Endothelial cell of umbilical vein (primary cell): ENCODE measurements at regions not wholly inside any gene's neighbourhood (a gene's known extent, or its start where the extent isn't known, plus 50 kb on each side); places are given as distances from the start of the nearest gene placed in this dataset.

Experiments
- BruUV-seq: library from RNA; stranded (reverse); fragments of 400-500 nt; replicated peaks from 2 replicates; lab custom pipeline; 2021; lab: Mats Ljungman, UMichigan
- CTCF ChIA-PET: fragments of 300-600, 350-600 bp; sonication (Branson Sonifier 250); formaldehyde crosslinking; loops from one replicate; lab custom pipeline; 2021; ENCODE audit warnings: antibody characterized with exemption, inconsistent platforms; lab: Charles Lee
- POLR2A ChIA-PET: fragments of 300-600, 350-600 bp; sonication (Branson Sonifier 250); formaldehyde crosslinking; loops from one replicate; lab custom pipeline; 2021; ENCODE audit warnings: antibody characterized with exemption, inconsistent platforms; lab: Charles Lee
- DNase-seq: peaks from one replicate; pipeline ENCODE4 v3.0.0-alpha.2; 2011; ENCODE audit warnings: low read depth, low spot score
- FAIRE-seq: peaks from 2 replicates; lab custom pipeline; 2011; peaks lifted over from hg19 to GRCh38; lab: Jason Lieb, UNC
- H2AFZ ChIP-seq: 2 replicates; pipeline ENCODE4 v1.6.0; 2012; ENCODE audit warnings: low read depth, low read length, control low read depth, inconsistent platforms
- H3K27ac ChIP-seq: 2 replicates; pipeline ENCODE4 v1.5.1; 2011; ENCODE audit warnings: low read depth, mild to moderate bottlenecking, control low read depth, low read length, moderate library complexity; ENCODE audit not compliant: insufficient read depth
- H3K27me3 ChIP-seq, 2 experiments: 2 replicates each; pipeline versions ENCODE4 v1.6.0 to v1.6.1; 2011; ENCODE audit warnings: low read length in 2 of 2, mixed read lengths in 1 of 2; ENCODE audit not compliant: control insufficient read depth in 2 of 2, insufficient read depth in 2 of 2
- H3K36me3 ChIP-seq, 2 experiments: 2 replicates in 1 of 2; 3 replicates in 1 of 2; pipeline ENCODE4 v1.5.1; 2011; ENCODE audit warnings: low read length in 2 of 2, mild to moderate bottlenecking in 1 of 2, moderate library complexity in 1 of 2; ENCODE audit not compliant: control insufficient read depth in 2 of 2, insufficient read depth in 2 of 2; ENCODE audit errors: extremely low read depth in 1 of 2
- H3K4me1 ChIP-seq: 3 replicates; pipeline ENCODE4 v1.5.1; 2011; ENCODE audit warnings: mild to moderate bottlenecking, low read length; ENCODE audit not compliant: control insufficient read depth, insufficient read depth; ENCODE audit errors: extremely low read depth
- H3K4me2 ChIP-seq: 2 replicates; pipeline ENCODE4 v1.6.1; 2011; ENCODE audit warnings: low read length, control low read depth, mixed read lengths; ENCODE audit not compliant: insufficient read depth
- H3K4me3 ChIP-seq, 3 experiments: fragments of 200-600 bp in 1 of 3; sonication (generic), shearing (Covaris generic) in 1 of 3; replicated peaks in 1 of 3; 2 replicates each; pipeline ENCODE4 v1.5.1; 2011 to 2016; ENCODE audit warnings: control low read depth in 3 of 3, low read length in 3 of 3, mild to moderate bottlenecking in 2 of 3, inconsistent platforms in 1 of 3, low read depth in 1 of 3, moderate library complexity in 1 of 3; ENCODE audit not compliant: insufficient read depth in 1 of 3
- H3K79me2 ChIP-seq: 2 replicates; pipeline ENCODE4 v1.6.0; 2012; ENCODE audit warnings: low read length, inconsistent platforms; ENCODE audit not compliant: control insufficient read depth, insufficient read depth
- H3K9ac ChIP-seq: replicated peaks from 2 replicates; pipeline ENCODE3; 2011; ENCODE audit warnings: low read length, control low read depth; ENCODE audit not compliant: insufficient read depth; ENCODE audit errors: extremely low read depth
- H3K9me1 ChIP-seq: replicated peaks from 3 replicates; pipeline ENCODE4 v1.6.0; 2011; ENCODE audit warnings: mild to moderate bottlenecking, low read length; ENCODE audit not compliant: control insufficient read depth, insufficient read depth; ENCODE audit errors: extremely low read depth
- H3K9me3 ChIP-seq: replicated peaks from 2 replicates; pipeline ENCODE4 v1.5.1; 2012; ENCODE audit warnings: low read length, inconsistent platforms; ENCODE audit not compliant: control insufficient read depth, insufficient read depth
- H4K20me1 ChIP-seq: replicated peaks from 2 replicates; pipeline ENCODE3; 2011; ENCODE audit warnings: mild to moderate bottlenecking, low read length; ENCODE audit not compliant: control insufficient read depth, insufficient read depth; ENCODE audit errors: extremely low read depth
- EZH2 ChIP-seq: IDR thresholded peaks from 2 replicates; pipeline ENCODE4 v1.6.1; 2012; ENCODE audit warnings: borderline replicate concordance, low read depth, mild to moderate bottlenecking, moderate library complexity, low read length, inconsistent platforms; ENCODE audit not compliant: severe bottlenecking
- FOS ChIP-seq: IDR thresholded peaks from 2 replicates; pipeline ENCODE4 v1.6.1; 2011; ENCODE audit warnings: mild to moderate bottlenecking, low read length, moderate library complexity, borderline replicate concordance; ENCODE audit not compliant: insufficient read depth
- GATA2 ChIP-seq: IDR thresholded peaks from 2 replicates; pipeline ENCODE4 v1.7.0; 2011; ENCODE audit warnings: low read depth, mild to moderate bottlenecking, moderate library complexity, mixed read lengths, low read length; ENCODE audit not compliant: insufficient read length, insufficient read depth
- JUN ChIP-seq: IDR thresholded peaks from 2 replicates; pipeline ENCODE4 v1.6.1; 2011; ENCODE audit warnings: borderline replicate concordance, low read depth; ENCODE audit not compliant: insufficient read length, insufficient read depth
- MYC ChIP-seq: IDR thresholded peaks from one replicate; pipeline ENCODE4 v1.6.1; 2011; ENCODE audit warnings: mild to moderate bottlenecking, low read depth, low read length
- POLR2A ChIP-seq: IDR thresholded peaks from 2 replicates; pipeline ENCODE4 v1.6.1; 2012; ENCODE audit warnings: low read depth, mild to moderate bottlenecking, control low read depth, low read length
- POLR2AphosphoS5 ChIP-seq: IDR thresholded peaks from 2 replicates; pipeline ENCODE4 v1.6.1; 2012; ENCODE audit warnings: low read depth, mild to moderate bottlenecking, control low read depth, low read length, moderate library complexity; ENCODE audit not compliant: insufficient read depth
- dilution Hi-C: fragments of 300-500 bp; cut with MboI; formaldehyde crosslinking; loops from one replicate; pipeline ENCODE4 v1.15.0; 2019; ENCODE audit warnings: low sequenced_read_pairs; ENCODE audit not compliant: extremely low pct_ligation_motif_present
- intact Hi-C: fragments of 100-400 bp; cut with micrococcal nuclease; formaldehyde crosslinking; loops from one replicate; pipeline ENCODE4 v1.10.0; 2022
- TF ChIP-seq, protein P1 (sequence below), 2 donors: IDR thresholded peaks; 1 replicate in 1 of 2; 2 replicates in 1 of 2; pipeline ENCODE4 v1.5.1; 2011; ENCODE audit warnings: low read length in 2 of 2, mild to moderate bottlenecking in 2 of 2, moderate library complexity in 2 of 2, control low read depth in 1 of 2, inconsistent platforms in 1 of 2, low read depth in 1 of 2; ENCODE audit not compliant: insufficient read depth in 1 of 2; ENCODE audit errors: extremely low read depth in 1 of 2
- TF ChIP-seq, protein P2 (sequence below): IDR thresholded peaks from 2 replicates; pipeline ENCODE4 v1.6.1; 2011; ENCODE audit not compliant: insufficient read depth, insufficient read length

DNA sequence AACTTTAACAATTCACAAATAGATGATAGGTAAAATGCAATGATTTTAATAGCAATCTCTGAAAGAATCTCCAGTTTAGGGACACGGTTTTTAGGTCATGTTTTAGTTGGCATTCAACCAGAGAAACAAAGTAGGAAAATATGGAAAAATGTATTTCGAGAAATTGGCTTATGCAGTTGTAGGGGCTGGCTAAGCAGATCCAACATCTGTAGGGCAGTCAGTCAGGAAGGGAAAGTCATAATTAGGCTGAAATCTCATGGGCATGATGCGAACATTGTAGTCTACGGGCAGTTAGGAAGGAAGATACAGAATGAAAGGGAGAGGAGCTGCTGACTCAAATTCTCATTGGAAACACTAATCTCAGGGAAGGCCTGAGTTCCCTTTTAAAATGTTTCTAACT lies 1276.0 kb upstream of the ADGRL4 start:
- DNase-seq (no peak), FAIRE-seq (no peak)
- dilution Hi-C loops (no loop called here), intact Hi-C loops (no loop called here)
- Histone ChIP-seq H3K79me2 (no peaks in the 10 kb centered on the region), H3K9me1 (no peaks in the 10 kb centered on the region), H3K9ac (no peak overlapping the region), H3K4me1 (no peaks in the 10 kb centered on the region), H3K36me3 (no peaks in the 10 kb centered on the region), H3K27me3 (no peaks in the 10 kb centered on the region), H3K4me2 (no peak overlapping the region), H4K20me1 (no peaks in the 10 kb centered on the region), H2AFZ (no peak overlapping the region), H3K4me3 (no peak overlapping the region), H3K9me3 (no peaks in the 10 kb centered on the region), H3K27ac (no peak overlapping the region)
- no TSS peak for BruUV-seq
- ChIA-PET POLR2A (no interaction called here), CTCF (no interaction called here)
- TF ChIP-seq POLR2AphosphoS5: no peak
- TF ChIP-seq JUN: no peak
- TF ChIP-seq, protein P1, sequence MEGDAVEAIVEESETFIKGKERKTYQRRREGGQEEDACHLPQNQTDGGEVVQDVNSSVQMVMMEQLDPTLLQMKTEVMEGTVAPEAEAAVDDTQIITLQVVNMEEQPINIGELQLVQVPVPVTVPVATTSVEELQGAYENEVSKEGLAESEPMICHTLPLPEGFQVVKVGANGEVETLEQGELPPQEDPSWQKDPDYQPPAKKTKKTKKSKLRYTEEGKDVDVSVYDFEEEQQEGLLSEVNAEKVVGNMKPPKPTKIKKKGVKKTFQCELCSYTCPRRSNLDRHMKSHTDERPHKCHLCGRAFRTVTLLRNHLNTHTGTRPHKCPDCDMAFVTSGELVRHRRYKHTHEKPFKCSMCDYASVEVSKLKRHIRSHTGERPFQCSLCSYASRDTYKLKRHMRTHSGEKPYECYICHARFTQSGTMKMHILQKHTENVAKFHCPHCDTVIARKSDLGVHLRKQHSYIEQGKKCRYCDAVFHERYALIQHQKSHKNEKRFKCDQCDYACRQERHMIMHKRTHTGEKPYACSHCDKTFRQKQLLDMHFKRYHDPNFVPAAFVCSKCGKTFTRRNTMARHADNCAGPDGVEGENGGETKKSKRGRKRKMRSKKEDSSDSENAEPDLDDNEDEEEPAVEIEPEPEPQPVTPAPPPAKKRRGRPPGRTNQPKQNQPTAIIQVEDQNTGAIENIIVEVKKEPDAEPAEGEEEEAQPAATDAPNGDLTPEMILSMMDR (IDR thresholded peaks at IDR 0.05; ENCODE audit: extremely low read depth in 1 of 2, insufficient read depth in 1 of 2, low read depth in 1 of 2, low read length in 2 of 2): no peak
- no peak for TF ChIP-seq GATA2
- TF ChIP-seq FOS: no peak
- TF ChIP-seq, protein P2, sequence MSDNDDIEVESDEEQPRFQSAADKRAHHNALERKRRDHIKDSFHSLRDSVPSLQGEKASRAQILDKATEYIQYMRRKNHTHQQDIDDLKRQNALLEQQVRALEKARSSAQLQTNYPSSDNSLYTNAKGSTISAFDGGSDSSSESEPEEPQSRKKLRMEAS: no peak
- no peak for TF ChIP-seq POLR2A
- TF ChIP-seq MYC: no peak
- TF ChIP-seq EZH2: no peak
